ENCODE measurements at regions not wholly inside any gene's neighbourhood (a gene's known extent, or its start where the extent isn't known, plus 50 kb on each side); places are given as distances from the start of the nearest gene placed in this dataset.

GRCh38 chr19:31175564-31176348, 173.5 kb downstream of the TSHZ3 start:
- H3K79me2 ChIP-seq (replicated peaks; ENCODE audit: insufficient read depth, low read length): no peaks in the 10 kb centered on the region
- H4K20me1 ChIP-seq (ENCODE audit: insufficient read depth): no peaks in the 10 kb centered on the region
- no peak overlapping the region for H3K9ac ChIP-seq (ENCODE audit: low read length)
- no peak overlapping the region for H3K4me2 ChIP-seq (ENCODE audit: low read length)
- H3F3A ChIP-seq (ENCODE audit: insufficient read depth, low read length, poor library complexity, severe bottlenecking): no peaks in the 10 kb centered on the region
- H3K4me3 ChIP-seq (ENCODE audit: low read length): no peak overlapping the region
- H2AFZ ChIP-seq (ENCODE audit: low read depth, low read length): no peak overlapping the region
- H3K27me3 ChIP-seq (ENCODE audit: insufficient read depth, low read depth, low read length): no peaks in the 10 kb centered on the region
- no peaks in the 10 kb centered on the region for H3K36me3 ChIP-seq (ENCODE audit: insufficient read depth, low read length)
- no peaks in the 10 kb centered on the region for H3K9me2 ChIP-seq (ENCODE audit: insufficient read depth, low read length)
- H3K9me3 ChIP-seq (ENCODE audit: low read length): no peaks in the 10 kb centered on the region
- H3K27ac ChIP-seq (ENCODE audit: low read length): no peak overlapping the region
- no peak for TF ChIP-seq RAD21 (conservative IDR thresholded peaks at IDR 0.05)
- TF ChIP-seq EP300 (conservative IDR thresholded peaks at IDR 0.05; ENCODE audit: poor library complexity, severe bottlenecking): no peak
- no peak for TF ChIP-seq SMC3 (conservative IDR thresholded peaks at IDR 0.05; ENCODE audit: poor library complexity)
- TF ChIP-seq MXI1 (conservative IDR thresholded peaks at IDR 0.05; ENCODE audit: poor library complexity, severe bottlenecking): no peak
- no peak for TF ChIP-seq REST (IDR thresholded peaks at IDR 0.05; ENCODE audit: borderline replicate concordance)
- TF ChIP-seq TAF1 (IDR thresholded peaks at IDR 0.05; ENCODE audit: low read depth): no peak
- no peak for TF ChIP-seq POLR2AphosphoS5 (IDR thresholded peaks at IDR 0.05)
- no peak for TF ChIP-seq EZH2 (IDR thresholded peaks at IDR 0.05; ENCODE audit: borderline replicate concordance, insufficient read depth, low read length, poor library complexity, severe bottlenecking)
- no peak for TF ChIP-seq CTCF (IDR thresholded peaks at IDR 0.05; ENCODE audit: poor library complexity, severe bottlenecking)

DNA sequence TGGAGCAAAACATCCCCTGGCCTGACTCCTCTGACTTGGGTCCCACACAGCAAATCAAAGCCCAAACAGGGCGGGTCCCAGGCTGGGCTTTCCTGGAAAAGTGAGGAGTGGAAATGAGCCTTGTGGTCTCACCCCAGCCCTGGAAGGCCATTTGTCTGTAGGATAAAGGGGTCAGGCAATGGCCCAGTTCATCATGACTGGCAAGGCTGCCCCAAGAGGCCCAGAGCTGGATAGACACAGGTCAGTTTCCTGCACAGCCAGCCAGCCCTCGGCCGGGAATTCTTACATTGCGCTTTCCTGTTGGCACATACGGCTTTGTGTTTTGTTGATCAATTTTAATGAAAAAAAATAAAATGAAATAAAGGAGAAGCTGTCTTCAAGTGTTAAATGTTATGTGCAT, 174.3 kb downstream of the TSHZ3 start:
- Histone ChIP-seq H3K36me3 (ENCODE audit: insufficient read depth, low read length) (no peaks in the 10 kb centered on the region), H3K79me2 (replicated peaks; ENCODE audit: insufficient read depth, low read length) (no peaks in the 10 kb centered on the region), H3K4me2 (ENCODE audit: low read length) (no peak overlapping the region), H3K27me3 (ENCODE audit: insufficient read depth, low read depth, low read length) (no peaks in the 10 kb centered on the region), H4K20me1 (ENCODE audit: insufficient read depth) (no peaks in the 10 kb centered on the region), H3K9me3 (ENCODE audit: low read length) (no peaks in the 10 kb centered on the region), H3F3A (ENCODE audit: insufficient read depth, low read length, poor library complexity, severe bottlenecking) (no peaks in the 10 kb centered on the region), H3K27ac (ENCODE audit: low read length) (no peak overlapping the region), H3K4me3 (ENCODE audit: low read length) (no peak overlapping the region), H2AFZ (ENCODE audit: low read depth, low read length) (no peak overlapping the region), H3K9me2 (ENCODE audit: insufficient read depth, low read length) (no peaks in the 10 kb centered on the region), H3K9ac (ENCODE audit: low read length) (no peak overlapping the region)
- TF ChIP-seq CTCF (IDR thresholded peaks at IDR 0.05; ENCODE audit: poor library complexity, severe bottlenecking) (no peak), EZH2 (IDR thresholded peaks at IDR 0.05; ENCODE audit: borderline replicate concordance, insufficient read depth, low read length, poor library complexity, severe bottlenecking) (no peak), RAD21 (conservative IDR thresholded peaks at IDR 0.05) (no peak), EP300 (conservative IDR thresholded peaks at IDR 0.05; ENCODE audit: poor library complexity, severe bottlenecking) (no peak)

All from neural cell (in vitro differentiated cells).